Neural crest cell (in vitro differentiated cells): ENCODE measurements at regions not wholly inside any gene's neighbourhood (a gene's known extent, or its start where the extent isn't known, plus 50 kb on each side); places are given as distances from the start of the nearest gene placed in this dataset.
"Not testable (repeated sequence)": the region's sequence is repeated elsewhere in the genome, so short reads cannot be mapped to it uniquely, and the experiment has no call there.

Experiments
- DNase-seq: peaks from one replicate; pipeline ENCODE4 v3.0.0; 2021; ENCODE audit warnings: low read depth, mixed read lengths, low spot score
- H3K27ac Mint-ChIP-seq: one replicate; pipeline ENCODE4 v1.8.0; 2021; ENCODE audit warnings: mild to moderate bottlenecking, mixed read lengths; ENCODE audit not compliant: unreplicated experiment
- H3K27me3 Mint-ChIP-seq: 2 replicates; pipeline ENCODE4 v1.8.0; 2021; ENCODE audit warnings: low read depth, mild to moderate bottlenecking, mixed read lengths
- H3K36me3 Mint-ChIP-seq: 2 replicates; pipeline ENCODE4 v1.8.0; 2021; ENCODE audit warnings: low read depth, mild to moderate bottlenecking, mixed read lengths
- H3K4me1 Mint-ChIP-seq: 2 replicates; pipeline ENCODE4 v1.8.0; 2021; ENCODE audit warnings: mixed read lengths
- H3K4me3 Mint-ChIP-seq: one replicate; pipeline ENCODE4 v1.8.0; 2021; ENCODE audit warnings: mild to moderate bottlenecking, mixed read lengths
- H3K9me3 Mint-ChIP-seq: 2 replicates; pipeline ENCODE4 v1.8.0; 2021; ENCODE audit warnings: mixed read lengths
- CTCF ChIP-seq: fragments of 200-600 bp; sonication (generic); conservative IDR thresholded peaks from 2 replicates; pipeline ENCODE4 v1.5.0; 2021; ENCODE audit warnings: antibody characterized with exemption, mild to moderate bottlenecking

GRCh38 chr12:72214163-72214562, 58.0 kb upstream of the TRHDE start:
- DNase-seq = no peak
- H3K4me3 Mint-ChIP-seq = no peak overlapping the region
- no peaks in the 10 kb centered on the region for H3K36me3 Mint-ChIP-seq
- no peaks in the 10 kb centered on the region for H3K27me3 Mint-ChIP-seq
- H3K27ac Mint-ChIP-seq = no peak overlapping the region
- H3K9me3 Mint-ChIP-seq = no peaks in the 10 kb centered on the region
- no peaks in the 10 kb centered on the region for H3K4me1 Mint-ChIP-seq
- no peak for TF ChIP-seq CTCF

- not testable (repeated sequence) for H3K9me3 Mint-ChIP-seq, H3K36me3 Mint-ChIP-seq, H3K4me3 Mint-ChIP-seq, H3K4me1 Mint-ChIP-seq, H3K27me3 Mint-ChIP-seq, DNase-seq
- H3K27ac Mint-ChIP-seq = peak overlapping the region; percentile 22
These were observed 56.9 kb upstream of the TRHDE start for GRCh38 chr12:72215287-72215686.

GRCh38 chr12:72219937-72220336, 52.2 kb upstream of the TRHDE start:
- Mint-ChIP-seq H3K27me3 (no peaks in the 10 kb centered on the region), H3K4me1 (no peaks in the 10 kb centered on the region), H3K27ac (no peak overlapping the region), H3K36me3 (no peaks in the 10 kb centered on the region), H3K4me3 (no peak overlapping the region), H3K9me3 (no peaks in the 10 kb centered on the region)
- TF ChIP-seq CTCF = no peak
- no peak for DNase-seq
